ENCODE measurements at regions not wholly inside any gene's neighbourhood (a gene's known extent, or its start where the extent isn't known, plus 50 kb on each side); places are given as distances from the start of the nearest gene placed in this dataset.

- TF ChIP-seq, protein P1, sequence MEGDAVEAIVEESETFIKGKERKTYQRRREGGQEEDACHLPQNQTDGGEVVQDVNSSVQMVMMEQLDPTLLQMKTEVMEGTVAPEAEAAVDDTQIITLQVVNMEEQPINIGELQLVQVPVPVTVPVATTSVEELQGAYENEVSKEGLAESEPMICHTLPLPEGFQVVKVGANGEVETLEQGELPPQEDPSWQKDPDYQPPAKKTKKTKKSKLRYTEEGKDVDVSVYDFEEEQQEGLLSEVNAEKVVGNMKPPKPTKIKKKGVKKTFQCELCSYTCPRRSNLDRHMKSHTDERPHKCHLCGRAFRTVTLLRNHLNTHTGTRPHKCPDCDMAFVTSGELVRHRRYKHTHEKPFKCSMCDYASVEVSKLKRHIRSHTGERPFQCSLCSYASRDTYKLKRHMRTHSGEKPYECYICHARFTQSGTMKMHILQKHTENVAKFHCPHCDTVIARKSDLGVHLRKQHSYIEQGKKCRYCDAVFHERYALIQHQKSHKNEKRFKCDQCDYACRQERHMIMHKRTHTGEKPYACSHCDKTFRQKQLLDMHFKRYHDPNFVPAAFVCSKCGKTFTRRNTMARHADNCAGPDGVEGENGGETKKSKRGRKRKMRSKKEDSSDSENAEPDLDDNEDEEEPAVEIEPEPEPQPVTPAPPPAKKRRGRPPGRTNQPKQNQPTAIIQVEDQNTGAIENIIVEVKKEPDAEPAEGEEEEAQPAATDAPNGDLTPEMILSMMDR (conservative IDR thresholded peaks at IDR 0.05), result no peak
- TF ChIP-seq ZFX (IDR thresholded peaks at IDR 0.05), result no peak
Measured at GRCh38 chr12:4168036-4168435, 105.5 kb upstream of the CCND2 start.

Measured in C4-2B (cell line).